Prostate gland (tissue), 2 donors: ENCODE measurements at regions not wholly inside any gene's neighbourhood (a gene's known extent, or its start where the extent isn't known, plus 50 kb on each side); places are given as distances from the start of the nearest gene placed in this dataset.
"Not testable (repeated sequence)": the region's sequence is repeated elsewhere in the genome, so short reads cannot be mapped to it uniquely, and the experiment has no call there.

Experiments
- DNase-seq: peaks from one replicate; pipeline ENCODE4 v3.0.0-alpha.2; 2019; ENCODE audit warnings: low spot score
- H3K27ac ChIP-seq, 2 donors: fragments of 200-600 bp; sonication (generic); 2 replicates each; pipeline ENCODE4 v1.5.1; 2017 to 2019
- H3K27me3 ChIP-seq: fragments of 200-600 bp; sonication (generic); replicated peaks from 2 replicates; pipeline ENCODE4 v1.5.1; 2019; ENCODE audit not compliant: insufficient read depth
- H3K36me3 ChIP-seq, 2 donors: fragments of 200-600 bp; sonication (generic); 1 replicate in 1 of 2; 2 replicates in 1 of 2; pipeline versions ENCODE4 v1.5.1 to v1.8.1; 2017 to 2019
- H3K4me1 ChIP-seq: fragments of 200-600 bp; sonication (generic); replicated peaks from 2 replicates; pipeline ENCODE4 v1.5.1; 2019
- H3K4me3 ChIP-seq, 2 donors: fragments of 200-600 bp; sonication (generic); 2 replicates each; pipeline ENCODE4 v1.5.1; 2017 to 2019
- H3K9me3 ChIP-seq: fragments of 200-600 bp; sonication (generic); 2 replicates; pipeline ENCODE4 v1.5.1; 2017
- POLR2A ChIP-seq: fragments of 450-650 bp; IDR thresholded peaks from one replicate; pipeline ENCODE4 v1.6.1; 2016; ENCODE audit warnings: antibody characterized with exemption, mild to moderate bottlenecking
- POLR2AphosphoS5 ChIP-seq: sonication (generic); formaldehyde crosslinking; IDR thresholded peaks from one replicate; pipeline ENCODE4 v1.6.1; 2017; ENCODE audit warnings: antibody characterized with exemption
- WGBS: methylation state at CpG from one replicate; pipeline ENCODE4 v1.1.5; 2018; 5-methylcytosine and 5-hydroxymethylcytosine counted together
- intact Hi-C: fragments of 100-400 bp; cut with DNase I; formaldehyde crosslinking; loops from one replicate; pipeline ENCODE4 v1.14.2; 2022
- TF ChIP-seq, protein P1 (sequence below), 4 experiments: fragments of 200-600 bp in 2 of 4; fragments of 450-650 bp in 2 of 4; sonication (generic) in 2 of 4; IDR thresholded peaks; 1 replicate in 3 of 4; 2 replicates in 1 of 4; pipeline ENCODE4 v1.5.1; 2016 to 2019; ENCODE audit warnings: antibody characterized with exemption in 4 of 4, mild to moderate bottlenecking in 2 of 4, moderate library complexity in 2 of 4

DNA sequence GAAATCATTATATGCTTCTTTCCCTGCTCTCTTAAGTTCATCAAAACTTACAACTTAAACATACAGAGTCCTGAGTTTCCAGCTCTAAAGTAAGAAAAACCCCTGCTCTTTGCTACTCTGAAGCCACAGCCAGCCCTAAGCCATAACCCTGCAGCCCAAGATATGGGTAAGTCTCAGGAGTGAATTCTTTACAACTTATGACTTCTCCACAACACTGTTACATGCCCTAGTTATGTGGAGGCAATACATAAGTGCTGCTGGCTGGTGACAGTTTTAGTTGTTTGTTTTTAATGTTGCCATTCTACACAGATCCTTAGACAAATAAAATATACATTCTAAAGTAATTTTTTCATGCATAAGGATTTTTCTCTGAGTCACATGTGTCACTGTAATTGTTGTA, 100.2 kb downstream of the FBXO8 start:
- TF ChIP-seq, protein P1, sequence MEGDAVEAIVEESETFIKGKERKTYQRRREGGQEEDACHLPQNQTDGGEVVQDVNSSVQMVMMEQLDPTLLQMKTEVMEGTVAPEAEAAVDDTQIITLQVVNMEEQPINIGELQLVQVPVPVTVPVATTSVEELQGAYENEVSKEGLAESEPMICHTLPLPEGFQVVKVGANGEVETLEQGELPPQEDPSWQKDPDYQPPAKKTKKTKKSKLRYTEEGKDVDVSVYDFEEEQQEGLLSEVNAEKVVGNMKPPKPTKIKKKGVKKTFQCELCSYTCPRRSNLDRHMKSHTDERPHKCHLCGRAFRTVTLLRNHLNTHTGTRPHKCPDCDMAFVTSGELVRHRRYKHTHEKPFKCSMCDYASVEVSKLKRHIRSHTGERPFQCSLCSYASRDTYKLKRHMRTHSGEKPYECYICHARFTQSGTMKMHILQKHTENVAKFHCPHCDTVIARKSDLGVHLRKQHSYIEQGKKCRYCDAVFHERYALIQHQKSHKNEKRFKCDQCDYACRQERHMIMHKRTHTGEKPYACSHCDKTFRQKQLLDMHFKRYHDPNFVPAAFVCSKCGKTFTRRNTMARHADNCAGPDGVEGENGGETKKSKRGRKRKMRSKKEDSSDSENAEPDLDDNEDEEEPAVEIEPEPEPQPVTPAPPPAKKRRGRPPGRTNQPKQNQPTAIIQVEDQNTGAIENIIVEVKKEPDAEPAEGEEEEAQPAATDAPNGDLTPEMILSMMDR (IDR thresholded peaks at IDR 0.05) = no peak
- TF ChIP-seq POLR2AphosphoS5 (no peak), POLR2A (no peak)
- no peak for DNase-seq
- Histone ChIP-seq H3K27me3 (no peaks in the 10 kb centered on the region), H3K4me3 (no peak overlapping the region), H3K27ac (no peak overlapping the region), H3K9me3 (no peaks in the 10 kb centered on the region), H3K36me3 (no peaks in the 10 kb centered on the region), H3K4me1 (no peaks in the 10 kb centered on the region)
- intact Hi-C loops = no loop called here

DNA sequence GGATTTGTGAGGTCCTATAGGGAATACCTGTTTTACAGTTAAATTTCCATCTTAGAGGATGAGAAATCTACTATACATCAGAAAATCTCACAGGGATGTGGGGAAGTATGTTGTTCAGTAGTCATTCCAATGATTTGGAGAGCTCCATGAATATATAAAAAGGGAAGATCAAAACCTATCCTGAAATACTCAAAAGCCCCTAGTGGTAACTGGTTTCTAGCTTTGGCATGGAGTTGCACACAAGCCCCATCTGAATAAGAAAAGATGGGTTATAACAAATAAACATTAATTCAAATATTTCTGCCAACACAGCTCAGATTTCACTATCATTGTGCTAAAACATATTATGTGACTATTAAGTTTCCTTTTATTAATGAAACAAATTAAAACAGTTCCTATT, 101.6 kb downstream of the FBXO8 start:
- Histone ChIP-seq H3K4me1 (no peaks in the 10 kb centered on the region), H3K36me3 (no peaks in the 10 kb centered on the region), H3K4me3 (no peak overlapping the region), H3K27ac (no peak overlapping the region), H3K9me3 (no peaks in the 10 kb centered on the region), H3K27me3 (no peaks in the 10 kb centered on the region)
- TF ChIP-seq POLR2AphosphoS5 (no peak), POLR2A (no peak)
- TF ChIP-seq, protein P1 (IDR thresholded peaks at IDR 0.05) = no peak
- DNase-seq = no peak
- intact Hi-C loops = no loop called here

DNA sequence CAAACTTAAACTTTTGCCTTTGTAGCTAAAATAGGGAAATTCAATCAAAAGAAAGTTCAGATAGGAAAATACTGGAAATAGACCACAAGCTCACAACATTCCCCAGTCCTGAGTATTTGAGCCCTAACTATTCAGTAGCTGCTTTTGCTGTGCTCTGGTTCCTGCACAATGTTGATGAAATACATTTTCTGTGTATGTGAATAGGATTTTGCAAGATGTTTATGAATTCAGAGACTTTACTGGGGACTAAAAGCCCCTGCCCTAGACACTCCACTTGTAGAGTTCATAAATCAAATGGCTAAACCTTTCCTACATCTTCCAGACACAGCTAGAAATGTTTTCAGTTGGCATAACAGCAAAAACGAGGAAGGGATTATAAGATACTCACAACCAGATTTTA, 105.9 kb downstream of the FBXO8 start:
- H3K27ac ChIP-seq = no peak overlapping the region
- intact Hi-C loops = no loop called here
- H3K4me3 ChIP-seq = no peak overlapping the region
- no peaks in the 10 kb centered on the region for H3K27me3 ChIP-seq
- no peak for DNase-seq
- TF ChIP-seq, protein P1 (IDR thresholded peaks at IDR 0.05) = no peak
- TF ChIP-seq POLR2A (no peak), POLR2AphosphoS5 (no peak)
- H3K36me3 ChIP-seq = no peaks in the 10 kb centered on the region
- WGBS = 33% methylated on average over 1 of the region's 1 CpG
- no peaks in the 10 kb centered on the region for H3K4me1 ChIP-seq
- no peaks in the 10 kb centered on the region for H3K9me3 ChIP-seq

DNA sequence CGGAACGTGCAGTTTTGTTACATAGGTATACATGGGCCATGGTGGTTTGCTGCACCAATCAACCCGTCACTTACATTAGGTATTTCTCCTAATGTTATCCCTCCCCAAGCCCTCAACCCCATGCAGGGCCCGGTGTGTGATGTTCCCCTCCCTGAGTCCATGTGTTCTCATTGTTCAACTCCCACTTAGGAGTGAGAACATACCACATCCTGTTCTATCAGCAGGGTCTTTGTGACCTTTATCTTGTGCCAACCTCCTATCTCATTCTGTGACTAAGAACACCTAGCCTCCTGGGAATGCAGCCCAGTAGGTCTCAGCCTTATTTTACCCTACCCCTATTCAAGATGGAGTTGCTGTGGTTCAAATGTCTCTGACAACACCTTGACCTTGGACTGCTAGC, 107.6 kb downstream of the FBXO8 start:
- H3K9me3 ChIP-seq, H3K4me3 ChIP-seq, H3K27me3 ChIP-seq, DNase-seq, H3K36me3 ChIP-seq, H3K4me1 ChIP-seq, intact Hi-C loops, H3K27ac ChIP-seq: not testable (repeated sequence)
- WGBS = 88% methylated on average over 4 of the region's 4 CpGs

DNA sequence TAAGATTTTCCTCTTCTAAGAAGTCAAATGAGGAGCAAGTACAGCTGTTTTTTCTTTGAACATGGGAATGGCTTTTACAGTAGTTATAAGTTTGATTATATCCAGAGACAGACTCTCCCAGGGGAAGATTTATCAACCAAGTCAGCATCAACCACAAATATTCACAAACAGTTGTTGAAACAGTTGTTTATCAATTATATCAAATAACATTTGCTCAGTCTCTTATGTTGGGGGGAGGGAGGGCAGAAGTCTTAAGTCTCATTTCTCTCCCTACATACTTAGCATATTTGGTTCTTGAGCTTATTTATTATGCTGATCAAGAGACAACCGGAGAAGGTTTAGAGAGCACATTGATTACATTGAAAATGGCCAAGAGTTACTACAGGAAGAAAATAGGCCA, 110.1 kb downstream of the FBXO8 start:
- H3K4me1 ChIP-seq = no peaks in the 10 kb centered on the region
- H3K27me3 ChIP-seq = no peaks in the 10 kb centered on the region
- no peak for DNase-seq
- no peaks in the 10 kb centered on the region for H3K36me3 ChIP-seq
- intact Hi-C loops = no loop called here
- no peak overlapping the region for H3K27ac ChIP-seq
- TF ChIP-seq, protein P1 (IDR thresholded peaks at IDR 0.05) = no peak
- no peak for TF ChIP-seq POLR2AphosphoS5
- no peak for TF ChIP-seq POLR2A
- H3K9me3 ChIP-seq = no peaks in the 10 kb centered on the region
- 69% methylated on average over 1 of the region's 1 CpG for WGBS
- H3K4me3 ChIP-seq = no peak overlapping the region

DNA sequence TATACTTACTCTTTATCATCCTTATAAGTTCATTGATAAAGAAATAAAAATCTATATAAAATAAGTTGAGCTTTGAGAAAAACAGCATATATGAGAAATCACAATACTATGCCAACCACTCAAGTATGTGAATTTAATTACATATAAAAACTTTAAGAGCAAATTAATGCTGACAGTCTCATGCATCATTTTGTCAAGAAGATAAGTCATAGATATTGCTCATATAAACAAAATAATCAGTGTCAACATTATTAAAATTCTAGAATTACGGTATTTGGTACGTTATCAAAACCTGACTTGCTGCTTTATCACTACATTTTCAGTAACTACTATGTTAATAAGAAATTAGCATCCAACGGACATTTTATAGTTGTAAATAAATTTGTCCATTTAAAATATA, 111.2 kb downstream of the FBXO8 start:
- no peaks in the 10 kb centered on the region for H3K4me1 ChIP-seq
- intact Hi-C loops = no loop called here
- H3K27ac ChIP-seq = no peak overlapping the region
- DNase-seq = no peak
- WGBS = 32% methylated on average over 3 of the region's 3 CpGs
- H3K4me3 ChIP-seq = no peak overlapping the region
- TF ChIP-seq POLR2AphosphoS5 (no peak), POLR2A (no peak)
- TF ChIP-seq, protein P1 (IDR thresholded peaks at IDR 0.05) = no peak
- no peaks in the 10 kb centered on the region for H3K27me3 ChIP-seq
- no peaks in the 10 kb centered on the region for H3K36me3 ChIP-seq
- H3K9me3 ChIP-seq = no peaks in the 10 kb centered on the region
